Psoas muscle (tissue), 7 donors: ENCODE measurements at regions not wholly inside any gene's neighbourhood (a gene's known extent, or its start where the extent isn't known, plus 50 kb on each side); places are given as distances from the start of the nearest gene placed in this dataset.

Experiments used
- ATAC-seq, 4 donors: fragments of 200-7000 bp; cut with Tn5 transposase; one replicate each; pipeline ENCODE4 v1.9.1; 2020; ENCODE audit warnings: moderate library complexity in 3 of 4, mild to moderate bottlenecking in 2 of 4
- DNase-seq, 2 donors: peaks; one replicate each; pipeline ENCODE4 v3.0.0-alpha.2; 2020
- H3K27ac ChIP-seq: fragments of 200-600 bp; one replicate; pipeline ENCODE4 v1.8.0; 2022
- H3K27me3 ChIP-seq, 3 donors: fragments of 200-600 bp in 1 of 3; one replicate each; pipeline versions ENCODE4 v1.6.1 to v1.8.0; 2013 to 2022; ENCODE audit warnings: low read length in 2 of 3, mild to moderate bottlenecking in 2 of 3, moderate library complexity in 1 of 3; ENCODE audit not compliant: insufficient read depth in 3 of 3
- H3K36me3 ChIP-seq, 2 donors: fragments of 200-600 bp in 1 of 2; one replicate each; pipeline versions ENCODE4 v1.6.1 to v1.8.0; 2013 to 2022; ENCODE audit warnings: low read depth in 1 of 2, mild to moderate bottlenecking in 1 of 2, moderate library complexity in 1 of 2; ENCODE audit not compliant: insufficient read depth in 1 of 2
- H3K4me1 ChIP-seq: fragments of 200-600 bp; one replicate; pipeline ENCODE4 v1.8.0; 2022
- H3K4me3 ChIP-seq: fragments of 200-600 bp; one replicate; pipeline ENCODE4 v1.8.0; 2022; ENCODE audit warnings: mild to moderate bottlenecking
- H3K9me3 ChIP-seq: fragments of 200-600 bp; one replicate; pipeline ENCODE4 v1.8.0; 2022
- CTCF ChIP-seq: fragments of 200-600 bp; IDR thresholded peaks from one replicate; pipeline ENCODE4 v1.8.0; 2022; ENCODE audit warnings: antibody characterized with exemption
- WGBS, 3 donors: extraction: QIAGEN DNeasy Blood & Tissue Kit; methylation state at CpG; one replicate each; pipeline versions ENCODE4 v1.1.6 to v1.1.7; 2013; 5-methylcytosine and 5-hydroxymethylcytosine counted together
- intact Hi-C, 2 donors: fragments of 100-400 bp; cut with DNase I; formaldehyde crosslinking; loops; one replicate each; pipeline versions ENCODE4 v1.11.0 to v1.14.2; 2022
- donor health status: healthy with polysubstance abuse.
- donor health status: DM: no; HTN: no; CAD: no; lungs with moderate emphysema.
- donor health status: Bipolar disorder and iron deficiency.
- donor health status: healthy.
- donor health status: DM: yes; HTN: yes; CAD: no.
- donor health status: DM: no; HTN: no; CAD: no.
- donor health status: DM: yes; HTN: yes; CAD: no.

- intact Hi-C loops = no loop called here
- no peaks in the 10 kb centered on the region for H3K4me1 ChIP-seq
- H3K4me3 ChIP-seq = no peak overlapping the region
- no peak for TF ChIP-seq CTCF
- H3K27ac ChIP-seq = no peak overlapping the region
- no peaks in the 10 kb centered on the region for H3K27me3 ChIP-seq
- no peaks in the 10 kb centered on the region for H3K9me3 ChIP-seq
- DNase-seq (no peak), ATAC-seq (no peak)
- H3K36me3 ChIP-seq = no peaks in the 10 kb centered on the region
- WGBS, 3 donors = 79 to 95% (median 82%) methylated on average over 2 of the region's 2 CpGs
Observed at GRCh38 chr9:28620661-28621060, 1047.4 kb upstream of the C9orf72 start.

- DNase-seq (no peak), ATAC-seq (no peak)
- H3K4me3 ChIP-seq = no peak overlapping the region
- H3K27me3 ChIP-seq = no peaks in the 10 kb centered on the region
- no peaks in the 10 kb centered on the region for H3K36me3 ChIP-seq
- no peaks in the 10 kb centered on the region for H3K9me3 ChIP-seq
- intact Hi-C loops = no loop called here
- H3K4me1 ChIP-seq = no peaks in the 10 kb centered on the region
- WGBS, 3 donors = 29 to 44% (median 33%) methylated on average over 1 of the region's 1 CpG
- H3K27ac ChIP-seq = no peak overlapping the region
- no peak for TF ChIP-seq CTCF
Observed at GRCh38 chr9:28624771-28625170, 1051.5 kb upstream of the C9orf72 start.

- intact Hi-C loops = no loop called here
- no peak for ATAC-seq
- Histone ChIP-seq H3K9me3 (no peaks in the 10 kb centered on the region), H3K27me3 (no peaks in the 10 kb centered on the region), H3K36me3 (no peaks in the 10 kb centered on the region), H3K4me3 (no peak overlapping the region), H3K27ac (no peak overlapping the region), H3K4me1 (no peaks in the 10 kb centered on the region)
- no peak for TF ChIP-seq CTCF
- DNase-seq = no peak
- WGBS, 3 donors = 10 to 17% (median 12%) methylated on average over 1 of the region's 1 CpG
Observed at GRCh38 chr9:28628031-28628430, 1054.8 kb upstream of the C9orf72 start.

GRCh38 chr9:28648723-28649122 is 1075.4 kb upstream of the C9orf72 start:
- 90 to 96% (median 93%) methylated on average over 3 of the region's 3 CpGs for WGBS, 3 donors
- Histone ChIP-seq H3K27me3 (no peaks in the 10 kb centered on the region), H3K27ac (no peak overlapping the region), H3K9me3 (peaks cover 2% of the 10 kb centered on the region), H3K4me1 (no peaks in the 10 kb centered on the region), H3K36me3 (no peaks in the 10 kb centered on the region), H3K4me3 (no peak overlapping the region)
- no peak for TF ChIP-seq CTCF
- DNase-seq = no peak
- no peak for ATAC-seq
- intact Hi-C loops = loop anchor here in 1 of 2 donors (10.0 kb wide), 1 partner anchor 56 kb away; no protein-coding TSS in a partner anchor

- ATAC-seq (no peak), DNase-seq (no peak)
- no peaks in the 10 kb centered on the region for H3K36me3 ChIP-seq
- H3K27ac ChIP-seq = no peak overlapping the region
- no peak overlapping the region for H3K4me3 ChIP-seq
- no peak for TF ChIP-seq CTCF
- WGBS, 3 donors = 33 to 40% (median 38%) methylated on average over 4 of the region's 4 CpGs
- H3K9me3 ChIP-seq = peaks cover 3% of the 10 kb centered on the region
- no peaks in the 10 kb centered on the region for H3K27me3 ChIP-seq
- H3K4me1 ChIP-seq = no peaks in the 10 kb centered on the region
- intact Hi-C loops = no loop called here
Observed at GRCh38 chr9:28650327-28650726, 1077.0 kb upstream of the C9orf72 start.
